Breast epithelium (tissue), 4 donors: ENCODE measurements at regions not wholly inside any gene's neighbourhood (a gene's known extent, or its start where the extent isn't known, plus 50 kb on each side); places are given as distances from the start of the nearest gene placed in this dataset.

Source experiments
- DNase-seq, 2 donors: peaks; one replicate each; pipeline ENCODE4 v3.0.0-alpha.2; 2019; ENCODE audit warnings: low spot score in 2 of 2
- H3K27ac ChIP-seq, 2 donors: fragments of 200-600 bp; sonication (generic) in 1 of 2; one replicate each; pipeline ENCODE4 v1.5.1; 2016 to 2019; ENCODE audit warnings: mild to moderate bottlenecking in 1 of 2
- H3K27me3 ChIP-seq, 2 donors: fragments of 200-600 bp; sonication (generic) in 1 of 2; one replicate each; pipeline versions ENCODE4 v1.5.1 to v1.6.0; 2017 to 2019; ENCODE audit warnings: control low read depth in 1 of 2, mild to moderate bottlenecking in 1 of 2
- H3K36me3 ChIP-seq: fragments of 200-600 bp; one replicate; pipeline ENCODE4 v1.5.1; 2019
- H3K4me1 ChIP-seq, 2 donors: fragments of 200-600 bp; sonication (generic); one replicate each; pipeline ENCODE4 v1.5.1; 2016 to 2019; ENCODE audit warnings: control low read depth in 1 of 2
- H3K4me3 ChIP-seq, 3 donors: fragments of 200-600 bp; sonication (generic); 1 replicate in 2 of 3; 2 replicates in 1 of 3; pipeline ENCODE4 v1.5.1; 2016 to 2019; ENCODE audit warnings: mild to moderate bottlenecking in 3 of 3, moderate library complexity in 2 of 3
- H3K9me3 ChIP-seq, 2 donors: fragments of 200-600 bp; sonication (generic) in 1 of 2; one replicate each; pipeline ENCODE4 v1.5.1; 2016 to 2019; ENCODE audit warnings: control low read depth in 1 of 2
- CTCF ChIP-seq, 3 donors: fragments of 450-650 bp; IDR thresholded peaks; one replicate each; pipeline ENCODE4 v1.5.1; 2016 to 2017; ENCODE audit warnings: antibody characterized with exemption in 3 of 3, mild to moderate bottlenecking in 3 of 3, moderate library complexity in 3 of 3
- POLR2A ChIP-seq: fragments of 450-650 bp; IDR thresholded peaks from one replicate; pipeline ENCODE4 v1.6.1; 2016; ENCODE audit warnings: antibody characterized with exemption, mild to moderate bottlenecking, moderate library complexity
- POLR2AphosphoS5 ChIP-seq, 3 donors: sonication (generic); formaldehyde crosslinking; IDR thresholded peaks; one replicate each; pipeline ENCODE4 v1.6.1; 2017; ENCODE audit warnings: antibody characterized with exemption in 3 of 3
- intact Hi-C: fragments of 100-400 bp; cut with DNase I; formaldehyde crosslinking; loops from one replicate; pipeline ENCODE4 v1.15.1; 2023; ENCODE audit warnings: low total_unique reads

DNA sequence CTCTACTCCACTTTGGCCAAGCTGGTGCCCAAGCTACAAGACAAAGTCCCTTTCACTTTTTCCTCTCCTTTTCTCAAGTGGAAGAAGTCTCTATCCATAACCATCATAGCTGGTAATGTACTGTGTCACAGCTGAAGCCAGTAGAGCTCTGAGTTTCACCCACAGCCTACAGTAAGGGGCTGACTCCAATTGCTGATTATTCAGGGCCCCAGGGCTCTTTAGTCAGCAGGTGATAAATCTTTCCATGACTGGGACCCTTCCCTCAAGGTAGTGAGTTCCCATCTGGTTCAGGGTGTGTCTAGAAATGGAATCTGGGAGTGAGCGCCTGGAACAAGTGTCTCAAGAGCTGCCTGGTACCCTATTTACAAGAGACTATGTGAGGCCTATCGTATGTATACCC lies 436.0 kb upstream of the CA10 start:
- intact Hi-C loops, result no loop called here
- no peak for DNase-seq
- TF ChIP-seq POLR2AphosphoS5 (IDR thresholded peaks at IDR 0.05) (no peak), POLR2A (no peak), CTCF (IDR thresholded peaks at IDR 0.05) (no peak)

DNA sequence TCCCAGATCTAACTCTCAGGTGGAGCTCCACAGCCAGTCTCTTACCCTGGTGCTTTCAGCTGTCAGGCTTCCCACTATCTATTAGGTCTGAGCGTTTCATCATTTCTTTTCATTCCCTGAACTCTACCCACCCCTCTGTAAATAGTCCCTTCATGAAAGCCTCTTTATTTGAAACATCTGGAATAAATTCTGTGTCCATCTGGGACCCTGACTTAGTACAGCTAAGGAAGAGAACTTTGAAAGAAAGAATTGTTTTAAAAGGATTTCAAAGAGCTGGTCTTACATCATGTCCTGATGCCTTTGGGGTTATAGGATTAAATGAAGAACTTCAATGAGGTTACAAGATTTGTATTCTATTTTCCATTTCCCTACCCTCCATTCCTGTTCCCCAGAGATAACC lies 388.5 kb upstream of the CA10 start:
- no peak for DNase-seq
- Histone ChIP-seq H3K9me3 (no peaks in the 10 kb centered on the region), H3K27me3 (no peaks in the 10 kb centered on the region), H3K4me3 (no peak overlapping the region), H3K36me3 (no peaks in the 10 kb centered on the region), H3K27ac (no peak overlapping the region), H3K4me1 (no peaks in the 10 kb centered on the region)
- intact Hi-C loops, result no loop called here
- TF ChIP-seq CTCF (IDR thresholded peaks at IDR 0.05) (no peak), POLR2A (no peak), POLR2AphosphoS5 (IDR thresholded peaks at IDR 0.05) (no peak)

More for the DNA sequence above, 436.0 kb upstream of the CA10 start:
- H3K9me3 ChIP-seq, result peaks cover 0 to 2% of the 10 kb centered on the region in 2 donors
- no peaks in the 10 kb centered on the region for H3K36me3 ChIP-seq
- H3K27me3 ChIP-seq, result no peaks in the 10 kb centered on the region
- H3K27ac ChIP-seq, result no peak overlapping the region
- no peak overlapping the region for H3K4me3 ChIP-seq
- H3K4me1 ChIP-seq, result no peaks in the 10 kb centered on the region

- intact Hi-C loops, result no loop called here
- no peaks in the 10 kb centered on the region for H3K27me3 ChIP-seq
- TF ChIP-seq POLR2A (no peak), CTCF (IDR thresholded peaks at IDR 0.05) (no peak), POLR2AphosphoS5 (IDR thresholded peaks at IDR 0.05) (no peak)
- no peaks in the 10 kb centered on the region for H3K4me1 ChIP-seq
- H3K36me3 ChIP-seq, result no peaks in the 10 kb centered on the region
- no peaks in the 10 kb centered on the region for H3K9me3 ChIP-seq
- DNase-seq, result no peak
- no peak overlapping the region for H3K4me3 ChIP-seq
- no peak overlapping the region for H3K27ac ChIP-seq
Observed at GRCh38 chr17:52546493-52546892, 388.0 kb upstream of the CA10 start.

DNA sequence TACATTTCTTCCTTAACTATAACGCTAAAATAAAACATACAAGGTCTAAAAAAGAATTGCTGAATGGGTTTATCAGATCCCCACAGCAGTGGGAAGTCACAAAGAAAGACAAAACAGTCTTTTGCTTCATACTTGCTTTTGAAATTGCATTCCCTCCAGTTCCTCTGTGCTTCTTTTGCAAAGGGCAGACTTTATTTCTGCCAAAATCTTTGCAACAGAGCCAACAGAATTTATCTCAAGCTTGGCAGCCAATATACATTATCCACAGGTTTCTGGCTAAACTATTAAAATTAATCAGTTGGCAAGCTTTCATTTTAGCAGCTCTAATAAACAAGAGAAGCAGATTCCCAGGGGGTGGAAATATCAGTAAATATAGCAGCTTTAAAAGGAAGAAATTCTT lies 378.9 kb upstream of the CA10 start:
- TF ChIP-seq POLR2AphosphoS5 (IDR thresholded peaks at IDR 0.05) (no peak), POLR2A (no peak), CTCF (IDR thresholded peaks at IDR 0.05) (no peak)
- H3K36me3 ChIP-seq, result no peaks in the 10 kb centered on the region
- no peaks in the 10 kb centered on the region for H3K9me3 ChIP-seq
- no peaks in the 10 kb centered on the region for H3K4me1 ChIP-seq
- H3K27me3 ChIP-seq, result no peaks in the 10 kb centered on the region
- DNase-seq, result no peak
- intact Hi-C loops, result no loop called here
- H3K27ac ChIP-seq, result no peak overlapping the region
- H3K4me3 ChIP-seq, result no peak overlapping the region

DNA sequence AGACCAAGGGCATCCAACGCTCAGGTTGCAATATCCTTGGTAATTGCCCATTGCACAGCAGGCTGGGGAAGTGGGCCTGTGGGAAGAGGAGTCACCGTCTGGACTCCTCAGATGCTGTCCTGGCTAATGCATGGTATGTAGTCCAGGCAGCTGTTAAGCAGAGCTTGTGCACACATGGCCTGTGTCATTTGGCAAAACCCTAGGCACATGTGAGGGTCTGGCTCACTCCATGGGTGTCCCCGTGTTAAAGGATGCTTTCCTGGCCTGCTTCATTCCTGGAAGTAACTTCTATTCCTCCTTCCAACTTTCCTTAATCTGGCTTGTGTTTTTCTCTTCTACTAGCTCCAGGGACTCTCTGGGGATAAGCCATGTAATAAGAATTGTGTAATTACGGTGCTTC lies 378.0 kb upstream of the CA10 start:
- Histone ChIP-seq H3K4me3 (no peak overlapping the region), H3K27ac (no peak overlapping the region), H3K9me3 (no peaks in the 10 kb centered on the region), H3K4me1 (no peaks in the 10 kb centered on the region), H3K36me3 (no peaks in the 10 kb centered on the region), H3K27me3 (no peaks in the 10 kb centered on the region)
- TF ChIP-seq CTCF (IDR thresholded peaks at IDR 0.05), result no peak
- no peak for TF ChIP-seq POLR2AphosphoS5 (IDR thresholded peaks at IDR 0.05)
- TF ChIP-seq POLR2A, result no peak
- intact Hi-C loops, result no loop called here
- no peak for DNase-seq
